ENCODE measurements at regions not wholly inside any gene's neighbourhood (a gene's known extent, or its start where the extent isn't known, plus 50 kb on each side); places are given as distances from the start of the nearest gene placed in this dataset.

DNA sequence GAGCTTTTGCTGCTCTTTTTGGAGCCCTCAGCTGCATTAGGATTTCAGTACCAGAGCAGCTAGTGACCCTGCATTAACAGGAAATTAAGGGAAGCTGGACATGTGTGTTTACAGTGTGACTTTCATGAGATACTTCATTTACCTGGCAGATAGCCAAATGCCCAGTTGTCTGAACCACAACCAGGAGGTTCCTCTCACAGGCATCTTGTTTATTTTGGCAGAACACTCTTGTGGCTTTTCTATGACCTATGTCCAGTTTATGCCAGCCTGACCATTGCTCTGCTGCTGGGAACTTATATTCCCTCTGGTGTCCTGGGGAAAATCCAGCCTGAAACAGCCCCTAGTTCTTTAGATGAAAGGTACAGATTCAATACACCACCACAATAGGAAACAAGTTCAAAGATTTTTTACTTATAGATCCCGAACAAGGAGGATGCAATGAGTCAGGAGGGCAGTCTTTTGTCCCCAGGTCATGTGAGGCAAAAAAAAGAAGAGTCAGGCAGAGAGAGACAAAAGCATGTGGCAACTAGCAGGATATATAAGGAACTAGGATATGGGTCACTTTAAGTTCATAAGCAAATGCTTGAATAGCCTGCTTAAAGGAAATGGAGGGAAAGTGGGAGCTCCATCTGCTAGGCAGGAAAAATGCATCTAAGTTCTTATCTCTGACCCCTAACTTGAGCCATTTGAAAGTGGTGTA, 379.3 kb downstream of the INSC start:
- TF ChIP-seq, protein P1, sequence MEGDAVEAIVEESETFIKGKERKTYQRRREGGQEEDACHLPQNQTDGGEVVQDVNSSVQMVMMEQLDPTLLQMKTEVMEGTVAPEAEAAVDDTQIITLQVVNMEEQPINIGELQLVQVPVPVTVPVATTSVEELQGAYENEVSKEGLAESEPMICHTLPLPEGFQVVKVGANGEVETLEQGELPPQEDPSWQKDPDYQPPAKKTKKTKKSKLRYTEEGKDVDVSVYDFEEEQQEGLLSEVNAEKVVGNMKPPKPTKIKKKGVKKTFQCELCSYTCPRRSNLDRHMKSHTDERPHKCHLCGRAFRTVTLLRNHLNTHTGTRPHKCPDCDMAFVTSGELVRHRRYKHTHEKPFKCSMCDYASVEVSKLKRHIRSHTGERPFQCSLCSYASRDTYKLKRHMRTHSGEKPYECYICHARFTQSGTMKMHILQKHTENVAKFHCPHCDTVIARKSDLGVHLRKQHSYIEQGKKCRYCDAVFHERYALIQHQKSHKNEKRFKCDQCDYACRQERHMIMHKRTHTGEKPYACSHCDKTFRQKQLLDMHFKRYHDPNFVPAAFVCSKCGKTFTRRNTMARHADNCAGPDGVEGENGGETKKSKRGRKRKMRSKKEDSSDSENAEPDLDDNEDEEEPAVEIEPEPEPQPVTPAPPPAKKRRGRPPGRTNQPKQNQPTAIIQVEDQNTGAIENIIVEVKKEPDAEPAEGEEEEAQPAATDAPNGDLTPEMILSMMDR (IDR thresholded peaks at IDR 0.05; ENCODE audit: borderline replicate concordance) = no peak
- H3K9me3 ChIP-seq (replicated peaks) = no peaks in the 10 kb centered on the region
- no peak for DNase-seq
- peaks cover 7% of the 10 kb centered on the region for H3K27me3 ChIP-seq (ENCODE audit: low read depth)
- H3K4me3 ChIP-seq = no peak overlapping the region
- no peaks in the 10 kb centered on the region for H3K4me1 ChIP-seq
- intact Hi-C loops (cut with micrococcal nuclease) = no loop called here
- no peak overlapping the region for H3K27ac ChIP-seq (replicated peaks)
- H3K36me3 ChIP-seq = no peaks in the 10 kb centered on the region

DNA sequence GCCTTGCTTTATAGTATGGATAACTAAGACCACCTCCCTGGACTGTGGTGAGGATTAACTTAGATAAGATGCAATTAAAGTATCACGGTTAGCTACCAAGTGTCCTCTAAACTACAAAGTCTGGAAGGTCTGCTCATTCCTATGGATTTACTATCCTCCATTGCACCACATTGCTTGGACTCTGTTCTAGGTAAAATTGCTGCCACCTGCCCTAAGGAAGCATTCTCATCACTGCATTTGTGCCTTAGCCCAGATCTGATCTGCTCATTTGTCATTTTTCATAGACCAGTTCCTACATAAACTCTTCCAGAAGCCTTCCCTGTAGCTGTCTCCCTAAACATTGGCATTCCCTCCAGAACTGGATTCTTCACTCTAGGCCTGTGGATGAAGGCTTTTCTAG, 380.0 kb downstream of the INSC start:
- H3K4me1 ChIP-seq = no peaks in the 10 kb centered on the region
- no peak for DNase-seq
- no peak overlapping the region for H3K4me3 ChIP-seq
- intact Hi-C loops (cut with micrococcal nuclease) = no loop called here
- no peaks in the 10 kb centered on the region for H3K36me3 ChIP-seq
- no peak overlapping the region for H3K27ac ChIP-seq (replicated peaks)
- no peaks in the 10 kb centered on the region for H3K9me3 ChIP-seq (replicated peaks)
- TF ChIP-seq, protein P1 (IDR thresholded peaks at IDR 0.05; ENCODE audit: borderline replicate concordance) = no peak
- H3K27me3 ChIP-seq (ENCODE audit: low read depth) = peaks cover 7% of the 10 kb centered on the region

DNA sequence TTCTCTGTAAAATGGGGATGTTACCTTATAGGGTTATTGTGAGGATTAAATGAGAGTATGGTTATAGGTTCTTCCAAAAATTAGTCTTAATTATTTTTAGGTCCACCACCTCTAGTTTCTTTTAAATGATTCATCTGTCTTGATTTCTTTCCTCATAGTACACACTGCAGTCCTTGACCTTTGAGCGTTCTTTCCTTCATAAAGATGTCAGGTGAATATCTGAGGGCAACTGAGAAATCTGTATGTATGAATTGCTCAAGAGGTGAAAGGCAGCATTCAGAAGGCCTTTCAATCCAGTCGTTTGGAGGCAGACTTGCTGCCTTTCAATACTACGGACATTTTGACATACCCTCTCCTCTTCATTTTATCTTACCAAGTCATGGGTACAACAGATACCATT, 380.7 kb downstream of the INSC start:
- Histone ChIP-seq H3K36me3 (no peaks in the 10 kb centered on the region), H3K27me3 (ENCODE audit: low read depth) (peaks cover 2% of the 10 kb centered on the region), H3K9me3 (replicated peaks) (no peaks in the 10 kb centered on the region), H3K27ac (replicated peaks) (no peak overlapping the region), H3K4me1 (no peaks in the 10 kb centered on the region), H3K4me3 (no peak overlapping the region)
- no peak for DNase-seq
- TF ChIP-seq, protein P1 (IDR thresholded peaks at IDR 0.05; ENCODE audit: borderline replicate concordance) = no peak
- intact Hi-C loops (cut with micrococcal nuclease) = no loop called here

DNA sequence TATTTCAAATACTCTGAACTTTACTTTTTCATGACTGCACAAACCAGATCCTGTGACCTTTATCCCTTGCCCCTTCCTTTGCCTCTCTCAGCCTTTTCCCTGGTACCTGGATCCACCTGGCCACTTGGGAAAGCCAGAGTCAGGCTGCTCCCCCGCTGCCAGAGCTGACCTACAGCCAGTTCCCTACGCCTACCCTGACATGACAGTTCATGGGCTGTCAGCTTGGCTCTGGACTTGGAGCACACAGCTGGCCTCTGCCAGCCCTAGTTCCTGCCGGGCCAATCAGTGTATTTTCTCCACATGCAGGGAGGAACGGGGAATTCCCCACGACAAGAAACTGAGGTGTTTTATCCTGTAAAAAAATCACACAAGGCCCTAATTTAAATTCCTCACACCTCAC, 382.6 kb downstream of the INSC start:
- Histone ChIP-seq H3K27ac (replicated peaks) (no peak overlapping the region), H3K4me3 (no peak overlapping the region), H3K27me3 (ENCODE audit: low read depth) (no peaks in the 10 kb centered on the region), H3K9me3 (replicated peaks) (no peaks in the 10 kb centered on the region), H3K4me1 (no peaks in the 10 kb centered on the region), H3K36me3 (no peaks in the 10 kb centered on the region)
- TF ChIP-seq, protein P1 (IDR thresholded peaks at IDR 0.05; ENCODE audit: borderline replicate concordance) = no peak
- intact Hi-C loops (cut with micrococcal nuclease) = no loop called here
- DNase-seq = peak; percentile 18

DNA sequence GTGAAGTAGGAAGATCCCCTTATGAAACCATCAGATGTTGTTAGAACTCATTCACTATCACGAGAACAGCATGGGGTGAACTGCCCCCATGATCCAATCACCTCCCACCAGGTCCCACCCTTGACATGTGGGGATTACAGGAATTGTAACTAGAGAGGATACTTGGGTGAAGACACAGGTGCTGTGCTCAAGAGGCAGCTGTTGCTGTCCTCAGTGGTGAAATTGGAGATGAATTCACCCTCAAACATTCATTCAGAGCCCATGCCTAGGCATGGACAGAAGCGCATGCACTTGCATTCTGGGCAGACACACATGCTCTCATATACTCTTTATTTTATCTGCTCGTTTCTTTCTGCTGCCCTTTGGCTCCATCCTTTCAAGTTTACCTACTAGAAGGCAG, 385.0 kb downstream of the INSC start:
- intact Hi-C loops (cut with micrococcal nuclease) = no loop called here
- Histone ChIP-seq H3K9me3 (replicated peaks) (no peaks in the 10 kb centered on the region), H3K36me3 (no peaks in the 10 kb centered on the region), H3K4me3 (no peak overlapping the region), H3K27ac (replicated peaks) (no peak overlapping the region), H3K27me3 (ENCODE audit: low read depth) (no peaks in the 10 kb centered on the region), H3K4me1 (no peaks in the 10 kb centered on the region)
- TF ChIP-seq, protein P1 (IDR thresholded peaks at IDR 0.05; ENCODE audit: borderline replicate concordance) = no peak
- DNase-seq = no peak
